Embryonic facial prominence (tissue), 1 donor: ENCODE measurements at regions not wholly inside any gene's neighbourhood (a gene's known extent, or its start where the extent isn't known, plus 50 kb on each side); places are given as distances from the start of the nearest gene placed in this dataset.

ENCODE experiments used
- DNase-seq: peaks from one replicate; pipeline ENCODE4 v3.0.0-alpha.2; 2016; ENCODE audit errors: extremely low spot score

DNA sequence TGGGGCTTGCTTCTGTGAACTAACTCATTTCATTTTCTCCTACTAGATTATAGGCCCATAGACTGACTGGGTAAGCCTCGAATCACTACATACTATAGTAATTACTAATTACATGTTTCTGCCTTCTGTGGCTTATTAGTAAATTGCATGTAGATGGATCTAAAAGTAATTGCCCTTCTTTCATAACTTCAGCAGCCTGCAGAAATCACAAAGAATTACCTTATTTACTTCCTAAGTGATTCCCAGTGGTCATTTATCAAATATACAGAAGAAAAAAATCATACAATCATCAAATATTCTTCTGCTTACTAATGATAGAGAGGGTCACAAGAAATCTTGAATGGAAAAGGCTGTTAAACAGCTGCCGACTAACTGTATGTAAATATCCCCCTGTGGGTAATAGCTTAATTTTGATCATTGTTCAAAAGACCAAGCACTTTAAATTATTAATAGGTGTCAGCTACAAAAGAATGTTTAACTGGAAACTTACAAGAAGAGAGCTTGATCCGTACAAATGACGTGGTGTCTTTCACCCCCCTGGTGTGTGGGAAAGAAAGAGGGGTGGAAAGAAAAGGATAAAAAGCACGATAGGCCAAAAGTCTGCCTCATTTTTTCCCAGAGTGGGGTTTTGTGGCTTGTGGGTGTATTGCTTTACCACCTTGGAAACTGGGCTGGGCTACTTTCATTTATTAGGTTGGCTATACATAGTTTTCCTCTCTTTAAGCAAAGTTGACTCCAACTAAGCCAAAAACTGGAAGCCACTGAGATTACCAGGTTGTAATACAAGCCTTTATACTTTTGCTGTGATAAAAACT lies 361.8 kb upstream of the ZMIZ1 start:
- DNase-seq = no peak

GRCh38 chr10:78707745-78708144 lies 361.0 kb upstream of the ZMIZ1 start:
- no peak for DNase-seq

GRCh38 chr10:78712147-78712546 lies 356.6 kb upstream of the ZMIZ1 start:
- no peak for DNase-seq

GRCh38 chr10:78713659-78714058 lies 355.1 kb upstream of the ZMIZ1 start:
- DNase-seq = no peak

GRCh38 chr10:78714225-78714624 lies 354.5 kb upstream of the ZMIZ1 start:
- DNase-seq = no peak

GRCh38 chr10:78715435-78715834 lies 353.3 kb upstream of the ZMIZ1 start:
- DNase-seq = no peak

DNA sequence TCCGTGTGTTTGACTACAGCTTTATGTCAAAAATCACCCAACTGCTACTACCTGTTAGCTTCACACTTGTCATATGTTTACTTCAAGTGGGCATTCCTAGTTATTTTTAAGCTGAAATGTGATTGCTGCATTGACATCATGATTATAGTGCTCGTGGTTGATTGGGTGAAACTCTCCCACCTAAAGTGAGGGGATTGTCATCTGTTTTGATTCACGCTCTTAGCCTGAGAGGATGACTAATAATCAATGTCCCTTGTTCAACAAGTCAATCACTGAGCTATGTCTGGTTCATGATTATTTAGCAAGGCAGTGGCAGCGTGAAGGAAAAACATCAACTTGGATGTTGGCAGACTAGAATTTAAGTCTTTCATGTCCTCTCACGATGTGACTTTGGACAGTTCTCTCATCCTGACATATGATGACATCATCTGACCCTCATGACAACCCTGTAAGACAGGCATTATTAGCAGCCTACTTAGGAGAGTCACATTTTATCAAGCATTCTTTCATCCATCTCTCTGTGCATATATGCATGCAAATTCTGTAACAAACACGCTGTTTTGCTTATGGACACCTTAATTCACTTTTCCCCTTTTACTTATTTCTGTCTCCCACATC lies 352.6 kb upstream of the ZMIZ1 start:
- no peak for DNase-seq

DNA sequence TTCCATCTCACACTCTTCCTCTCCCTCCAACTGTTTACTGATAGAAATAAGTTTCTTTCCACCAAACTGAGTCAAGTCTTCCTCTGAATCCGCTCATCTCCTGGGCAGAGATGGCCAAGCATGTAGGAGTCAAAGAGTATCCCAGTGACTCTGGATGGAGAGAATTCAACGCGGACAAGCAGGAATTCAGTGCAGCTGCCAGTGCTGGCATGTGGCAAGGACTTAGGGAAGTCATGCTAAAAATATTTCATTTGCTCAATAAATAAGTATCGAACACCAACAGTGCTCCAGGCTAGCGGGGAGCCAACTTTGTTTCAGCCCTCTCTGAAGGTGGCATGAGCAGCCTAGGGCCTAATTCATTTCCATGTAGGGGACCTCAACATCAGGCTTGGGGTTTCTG lies 351.6 kb upstream of the ZMIZ1 start:
- no peak for DNase-seq

- DNase-seq = no peak
Measured at GRCh38 chr10:78718032-78718572, 350.7 kb upstream of the ZMIZ1 start.

DNA sequence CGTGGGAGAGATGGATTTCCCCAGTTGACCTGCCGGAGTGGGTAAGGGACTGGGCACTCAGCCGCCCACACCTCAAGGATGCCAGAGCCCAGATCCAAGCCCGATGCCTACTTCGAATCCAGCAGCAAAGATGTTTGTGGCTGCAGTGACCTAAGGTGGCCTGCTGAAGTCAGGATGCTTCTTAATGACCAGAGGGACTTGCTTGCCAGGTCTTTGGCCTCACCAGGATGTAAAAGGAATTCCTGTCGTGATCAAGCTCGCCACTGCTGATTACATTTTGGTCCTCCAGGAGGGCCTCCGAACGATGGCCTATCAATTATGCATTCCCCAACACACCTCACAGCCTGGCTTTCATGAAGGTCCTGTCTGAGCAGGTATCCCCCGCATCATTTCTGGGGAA lies 349.5 kb upstream of the ZMIZ1 start:
- no peak for DNase-seq

DNA sequence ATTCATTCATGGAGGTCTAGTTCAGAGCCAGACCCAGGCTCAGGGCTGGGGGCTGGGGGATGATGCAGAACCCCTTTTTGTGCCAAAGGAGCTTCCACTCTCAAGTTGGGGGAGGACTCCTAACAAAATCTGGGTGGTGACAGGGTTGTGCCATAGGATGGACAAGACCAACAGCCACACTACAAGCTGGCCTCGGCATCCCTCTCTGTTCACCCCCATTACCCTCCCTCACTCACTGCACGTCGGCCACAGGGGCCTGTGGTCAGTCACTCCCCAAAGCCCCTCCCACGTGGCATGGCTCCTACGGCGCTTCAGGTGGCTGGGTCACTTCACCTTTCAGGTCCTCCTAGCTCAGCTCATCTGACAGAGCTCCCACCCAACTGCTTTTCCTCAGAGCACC lies 348.7 kb upstream of the ZMIZ1 start:
- no peak for DNase-seq

- no peak for DNase-seq
Measured at GRCh38 chr10:78721231-78721630, 347.5 kb upstream of the ZMIZ1 start.

DNA sequence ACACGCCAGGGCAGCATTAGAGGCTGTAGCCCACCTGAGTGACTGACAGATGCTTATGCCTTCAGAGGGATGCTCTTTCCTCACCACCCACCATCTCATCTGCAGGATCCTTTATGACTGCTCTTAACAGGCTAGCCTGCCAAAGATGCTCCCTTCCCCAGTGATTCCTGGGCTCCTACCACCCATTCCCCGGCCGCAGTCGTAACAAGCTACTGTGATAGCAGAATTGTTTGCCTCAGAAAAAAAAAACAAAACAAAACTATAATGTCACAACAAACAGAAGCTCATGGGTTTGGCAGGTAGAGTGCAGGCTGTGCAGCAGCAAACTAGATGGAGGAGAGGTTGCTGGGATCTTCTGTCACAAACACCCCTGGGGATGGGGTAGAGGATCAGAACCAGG lies 343.9 kb upstream of the ZMIZ1 start:
- no peak for DNase-seq

- no peak for DNase-seq
Measured at GRCh38 chr10:78726171-78726570, 342.6 kb upstream of the ZMIZ1 start.

DNA sequence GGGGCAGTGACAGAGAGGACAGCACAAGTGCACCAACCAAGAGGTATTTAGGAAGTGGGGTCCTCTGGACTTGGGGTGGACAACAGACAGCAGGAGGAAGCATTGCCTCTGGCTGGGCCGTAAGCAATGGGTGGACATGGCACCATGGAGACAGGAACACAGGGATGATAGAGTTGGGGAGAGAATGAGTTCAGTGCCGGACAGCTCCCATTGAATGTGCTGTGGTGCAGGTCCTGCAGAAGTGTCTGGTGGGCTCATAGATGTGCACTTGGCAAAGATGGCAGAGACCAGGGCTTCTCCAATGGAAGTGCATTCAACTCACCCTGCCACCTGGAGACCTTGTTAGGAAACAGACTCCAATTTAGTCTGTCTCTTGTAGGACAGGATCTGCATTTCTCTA lies 341.5 kb upstream of the ZMIZ1 start:
- no peak for DNase-seq

DNA sequence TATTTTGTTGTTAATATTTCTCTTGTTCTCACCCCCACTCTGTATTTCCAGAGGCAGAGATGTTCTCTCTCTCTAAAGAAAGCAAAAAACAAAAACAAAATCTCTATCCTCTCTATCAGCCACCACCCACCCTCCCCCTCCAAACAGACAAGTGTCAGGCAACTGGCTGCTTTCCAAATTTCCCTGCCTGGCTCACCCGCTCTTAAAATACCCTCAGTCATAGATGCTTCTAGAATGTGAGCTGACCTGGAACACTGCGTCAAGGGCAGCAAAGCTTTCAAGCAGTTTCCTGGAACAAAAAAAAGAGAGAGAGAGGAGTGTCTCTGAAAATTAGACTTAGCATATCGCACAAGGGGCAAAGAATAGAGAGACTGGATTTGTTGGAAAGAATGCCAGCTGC lies 341.0 kb upstream of the ZMIZ1 start:
- no peak for DNase-seq

DNA sequence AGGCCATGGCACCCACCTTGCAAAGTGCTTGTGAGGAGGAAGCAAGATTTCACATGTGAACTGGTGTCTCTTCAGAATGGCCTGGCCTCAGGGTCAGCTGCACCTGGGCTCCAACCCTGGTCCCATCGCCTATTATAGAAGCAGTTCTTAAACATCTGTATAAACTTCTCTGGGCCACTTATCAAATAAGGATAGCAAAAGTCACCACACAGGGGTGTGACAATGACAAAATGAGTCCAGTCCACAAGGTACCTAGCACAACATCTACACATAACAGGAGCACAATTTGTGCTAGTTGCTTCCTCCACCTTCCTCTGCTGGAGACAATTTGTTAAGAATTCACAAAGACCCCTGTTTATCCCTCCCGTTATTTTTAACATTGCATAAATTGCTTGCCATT lies 340.6 kb upstream of the ZMIZ1 start:
- no peak for DNase-seq

DNA sequence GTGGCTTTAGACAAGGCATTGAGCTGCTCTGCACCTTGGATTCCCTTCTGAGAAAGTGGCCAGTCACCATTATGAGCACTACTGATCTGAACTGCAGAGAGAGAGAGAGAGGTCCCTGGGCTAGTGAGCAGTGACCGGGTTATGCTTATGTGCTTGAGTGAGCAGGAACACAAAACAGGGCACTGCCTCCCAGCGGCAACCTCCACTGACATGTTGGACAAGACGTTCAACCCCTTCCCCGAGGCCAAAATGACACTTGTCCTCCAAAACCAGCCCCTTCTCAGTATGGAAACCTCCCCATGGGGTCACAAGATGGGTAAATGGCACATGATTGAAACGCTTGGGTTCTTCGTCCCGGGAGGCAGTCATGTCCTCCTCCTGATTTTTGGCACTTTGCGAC lies 339.4 kb upstream of the ZMIZ1 start:
- no peak for DNase-seq

DNA sequence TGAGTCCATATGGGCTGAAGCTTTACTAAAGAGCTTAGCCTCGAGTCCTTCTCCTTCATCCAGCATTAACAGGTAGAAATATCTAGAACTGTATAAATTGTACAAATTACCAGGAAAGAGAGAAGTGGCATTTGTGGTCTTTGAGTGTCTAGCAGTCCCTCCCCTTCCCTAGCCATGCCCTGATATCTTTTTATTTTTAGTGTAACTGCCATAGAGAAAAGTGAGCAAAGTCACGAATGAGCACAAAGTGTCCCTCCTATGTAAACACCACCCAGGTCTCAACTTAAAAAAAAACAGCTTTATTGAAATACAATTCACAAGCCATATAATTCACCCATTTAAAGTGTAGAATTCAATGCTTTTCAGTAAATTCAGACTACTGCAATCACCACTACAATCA lies 339.0 kb upstream of the ZMIZ1 start:
- DNase-seq = no peak

GRCh38 chr10:78730754-78731153 lies 338.0 kb upstream of the ZMIZ1 start:
- DNase-seq = no peak

DNA sequence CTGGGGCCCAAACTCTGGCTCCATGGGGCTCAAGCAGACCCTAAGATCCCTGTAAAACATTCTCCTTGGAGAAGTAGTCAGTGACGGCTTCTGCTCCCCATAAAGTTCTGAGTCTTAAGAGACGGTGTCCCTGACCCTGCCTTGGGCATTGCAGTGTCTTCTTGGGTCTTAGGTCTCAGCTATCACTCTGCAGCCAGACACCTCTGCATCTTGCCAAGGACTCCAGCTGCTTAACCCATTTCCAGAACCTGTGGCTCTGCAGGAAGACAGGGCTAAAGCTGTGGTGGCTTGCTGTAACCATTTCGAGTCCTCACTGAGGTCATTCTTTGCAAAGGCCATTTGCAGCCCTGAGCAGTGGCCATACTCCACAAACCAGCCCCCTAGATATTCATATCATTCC lies 337.1 kb upstream of the ZMIZ1 start:
- no peak for DNase-seq

DNA sequence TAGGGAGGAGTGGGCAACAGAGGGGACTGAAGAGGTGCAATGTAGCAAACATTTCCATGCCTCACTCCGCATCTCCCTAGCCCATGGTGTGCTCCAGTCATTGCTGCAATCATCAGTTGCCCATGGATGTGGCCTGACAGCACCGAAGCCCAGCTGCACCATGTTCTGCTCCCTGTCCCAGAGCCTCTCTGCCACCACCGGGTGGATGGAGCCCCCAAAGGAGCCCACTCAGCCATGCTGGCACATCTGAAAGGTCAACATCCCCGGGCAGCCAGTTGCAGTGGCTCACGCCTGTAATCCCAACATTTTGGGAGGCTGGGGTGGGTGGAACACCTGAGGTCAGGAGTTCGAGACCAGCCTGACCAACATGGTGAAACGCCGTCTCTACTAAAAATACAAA lies 336.4 kb upstream of the ZMIZ1 start:
- no peak for DNase-seq

GRCh38 chr10:78736926-78737630 lies 331.7 kb upstream of the ZMIZ1 start:
- DNase-seq = no peak
